ENCODE measurements at regions not wholly inside any gene's neighbourhood (a gene's known extent, or its start where the extent isn't known, plus 50 kb on each side); places are given as distances from the start of the nearest gene placed in this dataset.

DNA sequence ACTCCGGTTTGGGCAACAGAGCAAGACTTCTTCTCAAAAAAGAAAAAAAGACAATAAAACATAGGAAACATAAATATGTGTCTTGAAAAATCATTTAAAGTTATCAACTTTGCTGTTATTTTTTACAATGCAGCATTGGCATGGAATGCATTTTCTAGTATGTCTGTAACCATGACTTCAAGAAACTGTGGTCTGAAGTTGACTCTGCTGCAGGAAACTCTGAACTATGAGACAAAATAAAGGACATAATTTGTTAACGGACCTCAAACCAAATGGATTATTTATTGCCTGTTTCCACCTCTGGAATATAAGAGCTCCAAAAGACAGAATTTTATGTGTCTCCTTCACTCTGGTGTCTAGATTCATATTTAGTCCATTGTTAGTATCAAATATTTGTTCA, 79.1 kb downstream of the TRIB2 start:
- no peak for DNase-seq (ENCODE audit: low read depth in 2 of 2)

DNA sequence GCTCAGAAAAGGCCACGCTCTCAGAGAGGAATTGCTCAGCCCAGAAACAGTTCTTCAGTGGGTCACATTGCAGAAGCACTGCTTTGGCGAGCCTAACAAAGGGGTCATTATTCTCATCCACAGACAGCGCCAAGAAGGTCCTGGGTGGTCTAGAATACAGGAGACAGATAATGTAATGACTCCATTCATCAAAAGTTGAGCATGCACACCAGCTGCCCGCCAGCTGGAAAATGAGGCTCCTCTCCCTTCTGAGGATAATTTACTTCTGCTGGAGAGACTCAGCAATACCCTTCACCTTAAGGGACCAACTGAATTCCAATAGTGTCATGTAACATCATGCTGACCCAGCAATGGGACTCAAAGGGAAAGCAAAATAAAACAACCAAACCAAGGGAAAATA, 79.9 kb downstream of the TRIB2 start:
- no peak for DNase-seq (ENCODE audit: low read depth in 2 of 2)

DNA sequence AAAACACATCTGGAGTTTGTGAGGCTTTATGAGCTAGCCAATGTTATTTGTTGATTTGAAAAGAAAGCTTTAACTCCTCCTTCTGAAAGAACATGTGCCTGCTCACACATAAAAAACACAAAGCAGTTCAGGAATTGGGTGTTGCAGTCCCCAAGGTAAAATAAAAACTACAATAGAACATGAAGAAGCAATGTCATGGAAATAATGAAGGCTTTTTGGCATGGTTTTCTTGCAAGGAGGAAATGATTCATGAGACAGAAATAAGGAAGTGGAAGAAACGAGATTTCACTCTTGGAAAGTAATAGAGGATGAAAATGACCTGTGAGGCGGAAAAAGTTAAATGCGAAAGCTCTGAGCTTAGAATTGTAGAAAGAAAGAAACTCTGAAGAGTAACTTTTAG, 81.1 kb downstream of the TRIB2 start:
- DNase-seq (ENCODE audit: low read depth in 2 of 2): no peak

DNA sequence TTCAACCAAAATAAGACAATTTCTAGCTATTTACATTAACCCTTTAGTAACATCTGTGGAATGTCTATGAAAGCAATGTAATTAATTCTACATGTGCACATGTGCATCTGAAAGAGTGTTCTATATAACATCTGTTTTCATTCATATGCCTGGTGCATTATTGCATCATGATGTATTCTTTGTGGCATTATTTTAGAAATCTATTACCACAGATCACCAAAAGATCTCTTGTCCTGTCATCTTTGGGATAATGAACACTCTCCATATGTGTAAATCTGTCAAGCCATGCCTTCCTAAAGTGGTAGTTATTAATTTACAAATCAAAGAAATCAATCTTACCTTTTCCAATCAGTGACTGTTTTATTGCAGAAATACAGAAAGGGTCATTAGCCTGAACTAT, 86.9 kb downstream of the TRIB2 start:
- DNase-seq (ENCODE audit: low read depth in 2 of 2): no peak

DNA sequence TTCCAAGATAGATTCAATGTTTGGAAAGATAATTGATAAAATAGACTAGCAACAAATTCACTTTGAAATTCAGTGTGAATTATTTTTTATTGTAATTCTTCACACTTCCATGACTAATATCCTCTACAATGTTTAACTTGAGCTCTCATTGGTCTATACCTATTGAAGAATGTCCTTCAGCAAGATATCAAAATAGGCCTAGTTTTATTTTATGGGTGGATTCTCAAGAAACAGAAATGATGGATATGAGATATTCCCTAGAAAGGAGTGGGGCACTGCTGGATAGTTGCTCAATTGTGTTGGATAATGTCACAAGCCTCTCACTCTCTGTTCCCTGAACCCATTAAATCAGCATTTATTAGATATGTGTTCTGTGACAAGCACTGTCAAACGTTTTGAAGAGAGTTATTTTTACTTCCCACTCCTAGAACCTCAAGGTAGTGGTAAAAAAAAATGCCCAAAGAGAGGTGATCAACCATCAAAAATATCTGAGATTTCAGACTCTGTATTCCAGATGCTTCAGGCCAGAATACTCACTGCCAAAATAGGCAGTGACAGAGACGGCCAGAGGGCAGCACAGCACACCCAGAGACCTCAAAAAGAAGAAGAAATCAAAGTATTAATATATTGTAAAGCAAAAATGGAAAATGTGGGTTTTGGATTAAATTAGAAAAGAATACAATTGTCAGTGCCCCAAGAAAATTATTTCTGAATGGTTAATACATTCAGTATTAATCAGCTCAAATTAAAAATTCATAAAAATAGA, 87.5 kb downstream of the TRIB2 start:
- DNase-seq (ENCODE audit: low read depth in 2 of 2): no peak

DNA sequence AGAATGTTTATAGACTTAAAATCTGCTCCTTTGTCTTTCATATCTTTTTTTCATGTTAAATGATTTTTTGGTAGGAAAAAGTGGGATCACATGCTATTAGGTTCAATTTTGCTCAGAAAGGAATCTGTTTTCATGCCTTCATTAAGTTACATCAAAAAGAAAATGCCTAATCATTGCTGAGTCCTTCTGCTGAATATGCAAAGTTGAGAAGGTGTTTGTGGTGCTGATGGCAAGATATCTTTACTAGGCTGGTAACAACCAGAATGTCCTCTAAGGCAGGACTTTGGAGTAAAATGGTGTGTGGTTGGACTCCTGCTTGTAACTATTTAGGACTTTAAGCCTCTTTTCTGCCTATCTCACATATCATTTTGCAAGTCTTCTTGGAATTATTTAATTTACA, 88.3 kb downstream of the TRIB2 start:
- no peak for DNase-seq (ENCODE audit: low read depth in 2 of 2)

DNA sequence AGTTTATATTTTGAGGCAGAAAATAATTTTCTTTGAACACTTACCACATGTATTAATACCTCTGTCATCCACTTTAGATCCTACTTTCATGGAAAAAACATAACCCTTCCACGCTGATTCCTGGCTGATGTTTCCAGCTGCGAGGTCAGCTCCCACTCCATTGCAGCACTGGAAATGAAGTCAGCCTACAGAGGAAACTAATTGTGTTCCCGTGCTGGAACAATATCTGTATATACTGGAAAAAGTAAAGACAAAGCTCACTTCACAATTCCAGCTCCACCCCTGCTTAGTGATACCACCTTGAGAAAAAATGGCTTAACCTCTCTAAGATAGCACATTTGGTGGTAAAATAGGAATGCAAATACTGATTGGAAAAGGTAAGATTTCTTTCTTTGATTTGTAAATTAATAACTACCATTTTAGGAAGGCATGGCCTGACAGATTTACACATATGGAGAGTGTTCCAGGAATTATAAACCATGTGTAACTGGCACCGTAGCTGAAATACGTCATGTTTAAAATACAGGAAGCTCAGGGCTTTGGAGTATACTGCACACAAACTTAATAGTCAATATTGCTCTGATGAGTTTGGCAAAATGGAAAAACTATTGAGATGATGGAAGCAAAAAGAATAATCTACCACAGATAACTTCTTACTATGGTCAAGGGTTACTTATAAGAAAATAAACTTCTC, 90.0 kb downstream of the TRIB2 start:
- no peak for DNase-seq (ENCODE audit: low read depth in 2 of 2)

DNA sequence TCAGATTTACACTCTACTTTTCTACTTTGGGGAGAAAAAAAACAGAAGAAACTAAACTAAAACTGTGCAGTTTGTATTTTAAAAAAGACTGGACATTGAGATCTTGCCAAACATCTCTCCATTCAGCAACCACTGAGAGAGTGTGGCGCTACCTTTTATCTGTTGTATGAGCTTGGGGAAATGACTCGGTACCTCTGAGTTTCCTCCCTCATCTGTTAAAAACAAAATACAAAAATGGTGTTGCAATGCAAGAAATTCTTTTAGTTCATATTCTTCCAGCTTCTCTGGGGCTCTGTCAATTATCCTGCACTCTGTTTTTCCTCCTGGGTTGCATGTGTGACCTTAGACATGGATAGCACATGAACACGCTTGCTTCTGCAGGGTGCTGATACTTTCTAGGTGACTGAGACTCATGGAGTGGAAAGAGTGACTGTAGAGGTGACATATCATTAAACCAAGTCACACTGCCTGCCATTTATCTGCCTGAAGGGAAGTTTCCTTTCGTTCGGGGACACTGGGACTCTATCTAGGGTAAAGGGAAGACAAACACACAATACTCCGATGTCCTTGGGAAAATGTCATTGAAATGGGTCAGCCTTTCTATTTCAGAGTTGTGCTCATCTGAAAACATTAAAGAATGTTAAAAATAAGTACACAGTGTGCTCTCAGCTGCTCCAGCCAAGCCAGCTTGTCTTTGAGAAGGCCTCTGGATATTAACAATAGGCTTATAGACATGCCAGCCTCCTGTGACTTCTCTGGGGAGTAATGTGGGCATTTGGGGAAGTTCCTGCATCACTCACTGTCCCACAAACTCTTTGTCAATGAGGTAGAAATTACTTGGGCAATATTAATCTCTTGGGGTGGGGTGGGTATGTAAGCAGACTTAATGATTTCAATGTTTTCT, 91.4 kb downstream of the TRIB2 start:
- DNase-seq (ENCODE audit: low read depth in 2 of 2): no peak

DNA sequence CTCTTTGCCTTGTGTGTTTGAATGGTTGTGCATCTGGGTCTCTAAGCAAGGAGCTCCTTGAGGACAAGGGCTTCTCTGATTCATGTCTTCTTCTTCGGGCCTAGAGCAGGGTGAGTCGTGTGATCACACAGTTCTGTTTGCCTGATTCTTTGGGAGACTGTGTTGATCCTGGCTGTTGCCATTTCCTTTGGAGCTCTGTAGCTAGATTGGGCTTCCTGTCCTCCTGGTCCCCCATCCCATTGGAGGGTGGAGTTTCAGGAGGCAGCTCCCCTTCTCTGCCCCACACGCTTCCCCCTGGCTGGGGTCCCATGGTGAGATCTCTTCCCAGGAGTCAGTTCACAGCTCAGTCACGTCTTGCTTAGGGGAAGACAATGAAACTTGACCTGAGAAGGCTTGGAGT, 92.8 kb downstream of the TRIB2 start:
- DNase-seq (ENCODE audit: low read depth in 2 of 2): no peak

DNA sequence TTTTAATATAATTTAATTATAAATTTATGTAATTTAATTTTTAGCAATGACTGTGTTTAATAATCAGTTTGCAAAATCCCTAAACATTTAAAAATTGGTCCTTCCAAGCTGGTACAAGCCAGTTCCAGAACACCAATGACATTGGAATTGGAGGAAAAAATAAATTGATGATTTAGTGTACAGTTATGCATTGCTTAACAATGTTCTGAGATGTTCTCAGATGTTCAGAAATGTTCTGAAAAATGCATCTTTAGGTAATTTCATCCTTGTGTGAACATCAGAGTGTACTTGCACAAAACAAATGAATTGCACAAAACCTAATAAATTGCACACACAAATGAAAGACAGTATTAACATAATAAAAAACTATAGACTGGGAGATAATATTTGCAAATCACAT, 95.2 kb downstream of the TRIB2 start:
- DNase-seq (ENCODE audit: low read depth in 2 of 2): no peak

DNA sequence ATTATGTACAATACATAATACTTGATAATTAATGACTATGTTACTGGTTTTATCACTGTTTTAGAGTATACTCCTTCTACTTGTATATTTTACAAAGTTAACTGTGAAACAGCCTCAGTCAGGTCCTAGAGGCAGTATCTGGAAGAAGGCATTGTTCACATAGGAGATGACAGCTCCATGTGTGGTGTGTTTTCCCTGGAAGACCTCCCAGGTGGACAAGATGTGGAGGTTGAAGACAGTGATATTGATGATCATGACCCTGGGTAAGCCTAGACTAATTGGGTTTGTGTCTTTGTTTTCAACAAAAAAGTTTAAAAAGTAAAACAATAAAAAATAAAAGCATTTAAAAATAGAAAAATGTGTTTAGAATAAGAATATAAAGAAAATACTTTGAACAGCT, 96.4 kb downstream of the TRIB2 start:
- no peak for DNase-seq (ENCODE audit: low read depth in 2 of 2)

DNA sequence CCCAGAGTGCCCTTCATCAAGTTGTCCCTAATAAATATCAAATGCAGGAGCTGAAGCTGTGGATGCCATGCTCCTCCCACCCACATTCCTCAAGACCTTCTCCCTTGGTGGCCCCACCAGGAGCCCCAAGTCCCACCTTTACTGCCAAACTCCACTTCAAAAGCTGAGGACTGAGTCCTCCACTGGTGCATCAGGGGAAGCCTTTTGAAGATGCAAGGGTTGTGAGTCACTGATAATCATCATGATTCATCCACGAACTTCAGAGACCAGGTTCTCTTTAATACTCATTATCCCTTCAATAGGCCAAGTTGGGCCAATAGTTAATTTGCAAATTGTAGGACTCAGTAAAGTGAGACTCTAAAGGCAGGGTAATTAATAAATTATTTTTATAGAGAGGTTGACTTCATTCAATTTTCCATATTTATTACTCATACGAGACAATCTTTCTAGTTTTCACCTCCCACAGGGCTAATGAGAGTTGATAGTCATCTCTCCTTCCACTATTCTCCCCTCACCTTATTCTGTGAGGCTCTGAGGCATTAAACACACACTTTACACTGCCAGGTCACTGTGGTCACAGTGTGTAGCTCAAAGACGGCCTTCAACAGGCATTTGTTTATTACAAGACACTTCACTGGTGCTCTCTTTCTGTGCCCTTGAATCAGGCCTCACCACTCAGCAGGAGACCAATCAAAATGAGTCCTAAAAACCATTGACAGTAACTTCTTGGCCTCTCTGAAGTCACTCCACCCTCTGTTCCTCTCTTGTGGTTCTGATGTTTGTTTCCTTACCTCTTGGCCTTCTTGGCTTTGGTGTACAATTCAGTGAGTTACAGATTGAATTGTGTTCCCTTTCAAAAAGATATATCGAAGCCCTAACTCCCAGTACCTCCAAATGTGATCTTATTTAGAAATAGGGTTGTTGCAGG, 99.9 kb downstream of the TRIB2 start:
- no peak for DNase-seq (ENCODE audit: low read depth in 2 of 2)

DNA sequence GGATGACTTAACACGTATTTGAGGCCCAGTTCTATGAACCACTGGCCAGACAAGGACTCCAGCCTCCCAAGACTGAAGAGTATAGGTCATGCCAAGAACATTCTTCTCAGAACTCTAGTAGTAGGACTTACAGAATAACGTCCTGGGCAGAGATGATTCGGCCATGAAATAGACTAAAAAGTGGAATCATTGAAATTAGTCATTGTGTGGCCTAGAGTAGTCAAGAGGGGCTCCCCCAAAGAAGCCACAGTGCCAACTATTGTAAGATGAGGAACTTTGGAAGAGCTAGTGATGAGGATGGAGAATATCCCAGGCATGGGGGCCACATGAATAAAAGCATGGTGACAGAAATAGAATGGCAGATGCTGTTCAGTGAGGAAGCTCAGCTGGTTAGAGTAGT, 101.1 kb downstream of the TRIB2 start:
- no peak for DNase-seq (ENCODE audit: low read depth in 2 of 2)

DNA sequence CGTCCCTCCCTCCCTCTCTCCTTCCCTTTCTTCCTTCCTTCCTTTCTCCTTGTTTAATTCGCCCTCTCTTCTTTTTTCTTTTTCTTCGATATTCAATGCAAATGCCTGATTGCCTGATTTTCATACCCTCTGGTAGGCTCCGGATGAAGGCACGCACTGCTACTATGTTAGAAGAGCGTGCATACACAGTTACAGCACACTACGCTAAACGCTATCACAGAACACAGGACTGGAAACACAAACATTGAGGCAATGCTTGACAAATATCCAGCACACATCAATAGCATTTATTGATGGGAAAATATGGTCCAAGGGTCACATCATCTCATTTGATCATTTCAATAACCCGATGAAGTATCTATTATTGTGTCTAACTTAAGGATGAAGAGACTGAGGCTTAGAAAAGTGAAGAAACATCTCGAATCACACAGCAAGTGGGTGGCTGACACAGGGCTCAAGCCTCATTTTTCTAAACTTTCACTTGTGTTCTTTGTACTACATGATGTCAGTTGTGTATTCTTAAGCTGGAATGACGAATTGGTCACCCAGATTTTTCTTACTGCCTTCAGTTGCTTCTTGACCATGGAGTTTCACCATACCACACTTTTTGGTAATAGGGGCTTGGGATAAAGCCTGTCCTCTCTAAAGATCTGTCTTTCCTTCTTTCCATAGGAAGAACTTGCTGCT, 101.8 kb downstream of the TRIB2 start:
- no peak for DNase-seq (ENCODE audit: low read depth in 2 of 2)

DNA sequence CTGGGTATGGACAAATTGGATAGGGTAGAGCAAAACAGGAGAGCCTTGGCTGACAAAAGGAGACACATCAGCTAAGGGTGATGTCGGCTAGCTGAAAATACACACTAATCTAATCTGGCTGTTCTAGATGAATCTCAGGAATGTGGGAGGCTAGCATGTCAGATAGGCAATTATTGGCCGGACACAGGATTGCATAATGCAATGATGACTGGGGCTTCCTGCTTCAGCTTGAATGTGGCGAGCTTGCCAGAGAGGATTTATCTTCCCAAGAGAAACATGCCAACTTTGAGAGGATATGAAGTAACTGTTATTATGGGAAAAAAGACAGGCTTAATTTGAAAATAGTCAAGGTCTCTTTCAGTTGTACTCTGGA, 102.4 kb downstream of the TRIB2 start:
- DNase-seq (ENCODE audit: low read depth in 2 of 2): no peak

DNA sequence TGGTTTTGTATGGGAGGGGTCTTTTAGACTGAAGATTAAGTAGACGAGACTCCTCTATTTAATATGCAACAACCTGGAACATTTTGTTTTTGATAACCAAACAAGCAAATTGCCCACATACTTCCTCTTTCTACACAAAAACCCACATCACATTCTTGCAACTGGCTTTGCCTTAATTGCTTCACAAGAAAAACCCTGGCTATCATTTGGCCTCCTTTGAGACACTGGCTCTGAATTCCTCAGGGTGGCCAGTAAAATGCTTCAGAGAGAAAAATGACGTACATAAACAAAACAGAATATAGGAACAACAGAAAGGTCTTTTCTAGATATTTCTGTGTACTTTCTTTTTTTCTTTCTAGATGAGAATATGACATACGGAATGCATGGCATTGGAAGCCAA, 103.0 kb downstream of the TRIB2 start:
- DNase-seq (ENCODE audit: low read depth in 2 of 2): no peak

DNA sequence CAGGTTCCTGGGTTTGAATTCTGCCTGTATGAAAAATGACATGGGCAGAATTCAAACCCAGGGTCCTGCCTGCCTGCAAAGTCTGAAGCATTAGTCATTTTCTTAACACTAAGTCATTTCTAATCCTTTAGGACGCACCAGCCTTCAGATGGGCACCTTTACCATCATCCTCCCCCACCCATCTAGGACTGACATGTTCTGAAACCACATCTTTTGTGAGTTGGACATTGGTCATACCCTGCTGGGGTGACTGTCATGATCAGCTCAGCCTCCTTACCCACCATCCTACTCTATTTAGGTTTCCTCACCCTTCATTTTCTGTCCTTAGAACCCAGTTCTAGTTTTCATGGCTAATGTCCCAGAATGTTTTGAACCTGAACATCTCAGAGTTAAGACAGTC, 104.9 kb downstream of the TRIB2 start:
- no peak for DNase-seq (ENCODE audit: low read depth in 2 of 2)

DNA sequence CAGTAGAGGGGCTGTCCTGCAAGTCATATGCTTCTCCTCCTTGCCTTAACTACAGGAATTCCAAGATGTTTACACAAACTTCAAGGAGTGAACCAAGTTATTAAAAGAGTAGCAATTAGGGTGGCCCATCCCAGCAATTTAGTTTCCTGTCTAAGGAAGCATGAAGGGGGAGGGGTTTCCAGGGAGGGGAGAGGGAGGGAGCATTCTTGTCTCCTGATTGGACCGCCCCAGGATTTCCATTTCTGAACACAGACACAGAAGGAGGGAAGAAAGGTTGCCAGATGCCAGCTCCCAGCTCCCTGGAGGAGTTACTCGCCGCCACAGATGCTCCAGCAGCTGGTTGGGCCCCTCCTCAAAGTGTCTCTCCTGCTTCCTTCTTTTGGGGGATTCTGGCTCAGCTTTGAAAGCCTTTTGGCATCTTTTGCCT, 107.6 kb downstream of the TRIB2 start:
- no peak for DNase-seq (ENCODE audit: low read depth in 2 of 2)

DNA sequence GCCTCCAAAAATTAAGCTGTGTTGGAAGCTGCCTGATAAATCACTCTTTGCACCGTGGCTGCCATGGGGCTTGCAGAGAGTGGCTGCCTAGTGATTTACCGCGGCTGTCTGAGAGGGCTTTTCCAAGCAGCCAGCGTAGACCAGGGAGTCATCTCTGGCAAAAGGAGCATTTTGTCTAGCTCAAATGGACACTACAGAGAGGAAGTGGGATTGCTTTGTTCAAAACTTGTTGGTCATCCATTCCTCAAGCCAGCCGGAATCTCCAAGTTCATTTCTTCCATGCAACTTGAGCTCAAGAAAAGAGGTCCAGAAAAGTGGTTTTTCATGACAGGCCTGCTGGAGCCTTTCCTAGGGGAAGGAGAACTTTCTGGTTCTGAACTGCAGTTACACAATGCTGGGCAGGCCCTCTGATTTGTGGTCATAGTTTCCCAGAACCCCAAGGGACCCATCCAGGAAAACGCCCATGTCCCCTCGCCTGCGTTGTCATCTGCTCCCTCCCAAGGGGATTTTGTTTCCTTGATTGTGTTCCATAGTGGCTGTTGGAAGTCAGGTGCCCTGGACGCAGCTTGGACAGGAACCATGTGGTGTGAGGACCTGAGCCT, 108.1 kb downstream of the TRIB2 start:
- DNase-seq (ENCODE audit: low read depth in 2 of 2): no peak

DNA sequence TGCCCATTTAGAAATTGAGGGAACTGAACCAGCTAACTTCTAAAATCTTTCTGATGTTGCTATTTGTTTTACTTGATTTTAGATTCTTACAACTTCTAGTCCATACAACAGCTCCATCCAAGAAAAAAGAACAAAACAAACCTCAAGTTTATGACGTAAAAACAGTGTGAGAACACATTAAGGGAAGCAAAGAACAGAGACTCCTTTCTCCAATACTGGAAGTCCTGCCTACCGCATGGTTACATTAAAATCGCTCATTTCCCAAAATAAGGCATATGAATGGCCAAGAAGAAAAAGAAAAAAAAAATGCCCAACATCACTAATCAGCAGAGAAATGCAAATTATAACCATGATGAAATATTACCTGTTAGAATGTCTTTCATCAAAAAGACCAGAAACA, 110.0 kb downstream of the TRIB2 start:
- DNase-seq (ENCODE audit: low read depth in 2 of 2): no peak

DNA sequence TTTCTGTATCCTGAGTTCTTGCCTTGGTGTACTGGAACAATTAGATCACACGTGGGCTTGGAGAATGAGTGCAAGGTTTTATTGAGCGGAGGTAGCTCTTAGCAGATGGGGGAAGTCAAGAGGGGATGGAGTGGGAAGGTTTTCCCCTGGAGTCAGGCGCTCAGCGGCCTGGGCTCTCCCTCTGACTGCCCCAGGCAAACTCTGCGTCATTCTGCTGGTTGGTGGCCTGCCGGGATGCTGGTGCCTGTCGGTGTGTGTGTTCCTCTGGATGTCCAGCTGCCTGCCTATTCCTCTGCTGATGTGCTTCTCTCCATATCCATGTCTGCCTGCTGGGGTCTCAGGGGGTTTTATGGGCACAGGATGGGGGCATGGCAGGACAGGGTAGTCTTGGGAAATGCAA, 111.0 kb downstream of the TRIB2 start:
- DNase-seq (ENCODE audit: low read depth in 2 of 2): no peak
